Adrenal gland (tissue), 9 donors: ENCODE measurements at regions not wholly inside any gene's neighbourhood (a gene's known extent, or its start where the extent isn't known, plus 50 kb on each side); places are given as distances from the start of the nearest gene placed in this dataset.

Experiments
- DNase-seq, 7 donors: peaks; one replicate each; pipeline ENCODE4 v3.0.0-alpha.2; 2019 to 2020
- H3K27ac ChIP-seq, 5 donors: fragments of 200-600 bp; sonication (generic) in 4 of 5; 1 replicate in 3 of 5; 2 replicates in 2 of 5; pipeline versions ENCODE4 v1.5.1 to v1.8.0; 2016 to 2020; ENCODE audit warnings: mild to moderate bottlenecking in 1 of 5
- H3K27me3 ChIP-seq: fragments of 200-600 bp; 2 replicates; pipeline ENCODE4 v1.8.0; 2021
- H3K36me3 ChIP-seq, 2 donors: fragments of 200-600 bp; replicated peaks in 1 of 2; 1 replicate in 1 of 2; 2 replicates in 1 of 2; pipeline versions ENCODE4 v1.5.1 to v1.8.0; 2018 to 2022
- H3K4me1 ChIP-seq, 2 donors: fragments of 200-600 bp; replicated peaks in 1 of 2; 1 replicate in 1 of 2; 2 replicates in 1 of 2; pipeline versions ENCODE4 v1.5.1 to v1.8.0; 2018 to 2021
- H3K4me3 ChIP-seq, 4 donors: fragments of 200-600 bp; sonication (generic) in 3 of 4; one replicate each; pipeline ENCODE4 v1.5.1; 2016 to 2018
- H3K9me3 ChIP-seq, 3 donors: fragments of 200-600 bp; sonication (generic) in 1 of 3; replicated peaks in 1 of 3; 1 replicate in 2 of 3; 2 replicates in 1 of 3; pipeline versions ENCODE4 v1.5.1 to v1.8.0; 2016 to 2021
- CTCF ChIP-seq, 6 experiments: fragments of 450-650 bp in 4 of 6; fragments of 200-600 bp in 2 of 6; sonication (generic) in 1 of 6; IDR thresholded peaks; 1 replicate in 5 of 6; 2 replicates in 1 of 6; pipeline versions ENCODE4 v1.5.1 to v1.8.0; 2016 to 2021; ENCODE audit warnings: antibody characterized with exemption in 6 of 6, mild to moderate bottlenecking in 2 of 6, moderate library complexity in 1 of 6
- POLR2A ChIP-seq, 2 donors: fragments of 450-650 bp; IDR thresholded peaks; one replicate each; pipeline ENCODE4 v1.6.1; 2017; ENCODE audit warnings: antibody characterized with exemption in 2 of 2, mild to moderate bottlenecking in 2 of 2, moderate library complexity in 1 of 2
- WGBS, 4 donors: extraction: QIAGEN DNeasy Blood & Tissue Kit in 2 of 4; methylation state at CpG; one replicate each; pipeline versions ENCODE4 v1.1.5 to v1.1.7; 2013 to 2017; 5-methylcytosine and 5-hydroxymethylcytosine counted together
- intact Hi-C, 2 donors: fragments of 100-400 bp; cut with DNase I; formaldehyde crosslinking; loops; one replicate each; pipeline versions ENCODE4 v1.14.1 to v1.15.0; 2022 to 2023
- donor health status: healthy with polysubstance abuse.
- donor health status: Bipolar disorder and iron deficiency.
- donor health status: DM: yes; HTN: yes; CAD: no.
- donor health status: DM: no; HTN: no; CAD: no.
- donor health status: DM: no; HTN: no; CAD: no.

- Histone ChIP-seq H3K9me3 (no peaks in the 10 kb centered on the region), H3K36me3 (no peaks in the 10 kb centered on the region), H3K4me3 (no peak overlapping the region), H3K27me3 (no peaks in the 10 kb centered on the region), H3K27ac (no peak overlapping the region), H3K4me1 (no peaks in the 10 kb centered on the region)
- intact Hi-C loops: no loop called here
- DNase-seq: no peak
- TF ChIP-seq POLR2A (IDR thresholded peaks at IDR 0.05) (no peak), CTCF (IDR thresholded peaks at IDR 0.05) (no peak)
These were observed 212.1 kb upstream of the EXOC2 start for GRCh38 chr6:904994-905393.

- DNase-seq: peak in 1 of 7 donors; percentile 36
- intact Hi-C loops: no loop called here
- WGBS, 4 donors: 78 to 87% (median 83%) methylated on average over 6 of the region's 6 CpGs
These were observed 210.8 kb upstream of the EXOC2 start for GRCh38 chr6:903761-904160.

GRCh38 chr6:901696-902460 is 208.9 kb upstream of the EXOC2 start:
- Histone ChIP-seq H3K27ac (no peak overlapping the region), H3K36me3 (no peaks in the 10 kb centered on the region), H3K4me1 (no peaks in the 10 kb centered on the region), H3K27me3 (no peaks in the 10 kb centered on the region), H3K4me3 (no peak overlapping the region), H3K9me3 (no peaks in the 10 kb centered on the region)
- intact Hi-C loops: no loop called here
- 28 to 37% (median 36%) methylated on average over 9 of the region's 9 CpGs for WGBS, 4 donors
- DNase-seq: no peak
- TF ChIP-seq POLR2A (IDR thresholded peaks at IDR 0.05) (no peak), CTCF (IDR thresholded peaks at IDR 0.05) (no peak)

More at GRCh38 chr6:903761-904160, 210.8 kb upstream of the EXOC2 start:
- no peaks in the 10 kb centered on the region for H3K9me3 ChIP-seq
- H3K4me1 ChIP-seq: no peaks in the 10 kb centered on the region
- no peaks in the 10 kb centered on the region for H3K36me3 ChIP-seq
- H3K4me3 ChIP-seq: no peak overlapping the region
- H3K27me3 ChIP-seq: no peaks in the 10 kb centered on the region
- no peak overlapping the region for H3K27ac ChIP-seq
- TF ChIP-seq POLR2A (IDR thresholded peaks at IDR 0.05) (no peak), CTCF (IDR thresholded peaks at IDR 0.05) (no peak)

GRCh38 chr6:900716-901605 is 208.0 kb upstream of the EXOC2 start:
- H3K27ac ChIP-seq: no peak overlapping the region
- no peaks in the 10 kb centered on the region for H3K36me3 ChIP-seq
- TF ChIP-seq CTCF (IDR thresholded peaks at IDR 0.05) (no peak), POLR2A (IDR thresholded peaks at IDR 0.05) (no peak)
- H3K9me3 ChIP-seq: no peaks in the 10 kb centered on the region
- intact Hi-C loops: no loop called here
- DNase-seq: no peak
- no peaks in the 10 kb centered on the region for H3K27me3 ChIP-seq
- H3K4me3 ChIP-seq: no peak overlapping the region
- 76 to 81% (median 77%) methylated on average over 22 to 24 of the region's 24 CpGs for WGBS, 4 donors
- no peaks in the 10 kb centered on the region for H3K4me1 ChIP-seq
